K562 (cell line): ENCODE measurements at regions not wholly inside any gene's neighbourhood (a gene's known extent, or its start where the extent isn't known, plus 50 kb on each side); places are given as distances from the start of the nearest gene placed in this dataset.

Source experiments
- CBX5 ChIP-seq: IDR thresholded peaks from 2 replicates; pipeline ENCODE4 v1.6.1; 2014; ENCODE audit warnings: low read depth, borderline replicate concordance
- EZH2 ChIP-seq: IDR thresholded peaks from 2 replicates; pipeline ENCODE4 v1.6.1; 2012; ENCODE audit warnings: low read depth, mild to moderate bottlenecking, inconsistent platforms, low read length, borderline replicate concordance
- TBL1XR1 ChIP-seq, 2 experiments: IDR thresholded peaks; 2 replicates each; pipeline ENCODE4 v1.6.1; 2012; ENCODE audit warnings: improper control_type of control experiment in 2 of 2, low read length in 2 of 2, mild to moderate bottlenecking in 1 of 2

DNA sequence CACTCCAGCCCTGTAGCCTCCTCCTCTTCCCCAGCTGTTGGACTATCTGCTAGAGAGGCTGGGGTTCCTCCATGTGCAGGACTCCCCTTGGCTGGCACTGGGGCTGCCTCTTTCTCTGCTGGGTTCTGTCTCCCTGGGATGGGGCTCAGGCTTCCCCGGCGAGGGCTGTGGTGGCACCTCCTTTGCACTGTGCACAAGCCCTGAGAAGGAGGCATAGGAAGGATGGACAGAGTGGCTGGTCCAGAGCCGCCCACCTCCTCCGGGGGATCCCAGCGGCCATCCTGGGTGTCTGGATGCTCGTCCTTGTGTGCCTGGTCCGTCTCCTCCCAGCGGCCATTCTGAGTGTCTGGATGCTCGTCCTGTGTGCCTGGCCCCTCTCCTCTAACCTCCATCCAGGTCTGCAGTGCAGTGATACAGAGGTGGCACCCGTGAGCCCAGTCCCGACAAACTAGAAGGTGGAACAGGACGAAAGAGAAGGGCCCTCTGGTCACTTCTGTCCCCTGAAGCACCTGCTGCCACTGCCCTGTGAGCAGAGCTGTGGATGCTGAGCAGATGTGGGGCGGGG, 633.7 kb downstream of the BRD1 start:
- TF ChIP-seq EZH2 (no peak), TBL1XR1 (IDR thresholded peaks at IDR 0.05; ENCODE audit: low read length in 2 of 2) (no peak), CBX5 (no peak)
